Neuronal stem cell (in vitro differentiated cells): ENCODE measurements at regions not wholly inside any gene's neighbourhood (a gene's known extent, or its start where the extent isn't known, plus 50 kb on each side); places are given as distances from the start of the nearest gene placed in this dataset.

Source experiments
- DNase-seq: peaks from one replicate; pipeline ENCODE4 v3.0.0-alpha.2; 2013; ENCODE audit warnings: low spot score
- H2AFZ ChIP-seq: one replicate; pipeline ENCODE4 v1.6.1; 2013; ENCODE audit warnings: mild to moderate bottlenecking, low read length, inconsistent platforms
- H2AK5ac ChIP-seq: 2 replicates; pipeline ENCODE4 v1.6.1; 2013; ENCODE audit warnings: low read depth, mild to moderate bottlenecking, inconsistent platforms, low read length, moderate library complexity, mixed read lengths
- H2BK120ac ChIP-seq: 2 replicates; pipeline ENCODE4 v1.6.1; 2013; ENCODE audit warnings: low read depth, mild to moderate bottlenecking, inconsistent platforms, low read length, moderate library complexity, mixed read lengths
- H2BK12ac ChIP-seq: one replicate; pipeline ENCODE4 v1.6.1; 2013; ENCODE audit warnings: low read length, inconsistent platforms
- H2BK15ac ChIP-seq: 2 replicates; pipeline ENCODE4 v1.6.1; 2013; ENCODE audit warnings: mild to moderate bottlenecking, low read length, inconsistent platforms, mixed read lengths
- H2BK5ac ChIP-seq: one replicate; pipeline ENCODE4 v1.6.1; 2013; ENCODE audit warnings: inconsistent platforms, mild to moderate bottlenecking, low read length, moderate library complexity
- H3K14ac ChIP-seq: one replicate; pipeline ENCODE4 v1.6.1; 2013; ENCODE audit warnings: low read length, inconsistent platforms
- H3K18ac ChIP-seq: 2 replicates; pipeline ENCODE4 v1.6.1; 2013; ENCODE audit warnings: low read length, inconsistent platforms
- H3K23ac ChIP-seq: 2 replicates; pipeline ENCODE4 v1.6.1; 2013; ENCODE audit warnings: low read depth, mild to moderate bottlenecking, mixed read lengths, low read length, inconsistent platforms; ENCODE audit not compliant: poor library complexity
- H3K27ac ChIP-seq: replicated peaks from 3 replicates; pipeline ENCODE4 v1.5.1; 2013; ENCODE audit warnings: low read length, inconsistent platforms
- H3K27me3 ChIP-seq, 3 experiments: 2 replicates each; pipeline ENCODE4 v1.6.1; 2013; ENCODE audit warnings: low read length in 3 of 3, mild to moderate bottlenecking in 2 of 3, inconsistent platforms in 1 of 3, low read depth in 1 of 3, mixed read lengths in 1 of 3, moderate library complexity in 1 of 3; ENCODE audit not compliant: control insufficient read depth in 3 of 3, insufficient read depth in 3 of 3
- H3K36me3 ChIP-seq, 2 donors: replicated peaks in 1 of 2; 2 replicates each; pipeline ENCODE4 v1.6.1; 2013; ENCODE audit warnings: low read length in 2 of 2; ENCODE audit not compliant: control insufficient read depth in 2 of 2, insufficient read depth in 2 of 2
- H3K4ac ChIP-seq: 2 replicates; pipeline ENCODE4 v1.6.1; 2013; ENCODE audit warnings: inconsistent platforms, mild to moderate bottlenecking, low read length, moderate library complexity
- H3K4me1 ChIP-seq, 2 donors: 1 replicate in 1 of 2; 2 replicates in 1 of 2; pipeline ENCODE4 v1.6.1; 2013; ENCODE audit warnings: low read length in 2 of 2, low read depth in 1 of 2; ENCODE audit not compliant: control insufficient read depth in 2 of 2, insufficient read depth in 1 of 2
- H3K4me2 ChIP-seq: one replicate; pipeline ENCODE4 v1.6.1; 2013; ENCODE audit warnings: mild to moderate bottlenecking, low read length, inconsistent platforms; ENCODE audit not compliant: insufficient read depth, poor library complexity, severe bottlenecking
- H3K4me3 ChIP-seq, 2 donors: 2 replicates each; pipeline ENCODE4 v1.5.1; 2013; ENCODE audit warnings: low read length in 2 of 2, mild to moderate bottlenecking in 2 of 2, inconsistent platforms in 1 of 2, moderate library complexity in 1 of 2
- H3K79me1 ChIP-seq: one replicate; pipeline ENCODE4 v1.6.1; 2013; ENCODE audit warnings: low read depth, mild to moderate bottlenecking, inconsistent platforms, low read length, moderate library complexity
- H3K9ac ChIP-seq: one replicate; pipeline ENCODE4 v1.6.1; 2013; ENCODE audit warnings: mild to moderate bottlenecking, low read depth, low read length, inconsistent platforms; ENCODE audit not compliant: poor library complexity
- H3K9me3 ChIP-seq, 2 donors: replicated peaks in 1 of 2; 2 replicates each; pipeline versions ENCODE3 to v1.6.1; 2013; ENCODE audit warnings: low read length in 2 of 2, mild to moderate bottlenecking in 2 of 2, inconsistent platforms in 1 of 2, low read depth in 1 of 2, mixed read lengths in 1 of 2, moderate library complexity in 1 of 2; ENCODE audit not compliant: control insufficient read depth in 2 of 2, insufficient read depth in 1 of 2
- H4K8ac ChIP-seq: one replicate; pipeline ENCODE4 v1.6.1; 2013; ENCODE audit warnings: low read depth, mild to moderate bottlenecking, inconsistent platforms, low read length, moderate library complexity
- H4K91ac ChIP-seq: one replicate; pipeline ENCODE4 v1.6.1; 2013; ENCODE audit warnings: low read length, low read depth, mild to moderate bottlenecking, inconsistent platforms; ENCODE audit not compliant: poor library complexity
- WGBS, 2 donors: extraction: QIAGEN DNeasy Blood & Tissue Kit; methylation state at CpG; one replicate each; pipeline ENCODE4 v1.1.7; 2013; ENCODE audit warnings: missing lambda C conversion rate in 2 of 2, mixed read lengths in 1 of 2; ENCODE audit not compliant: insufficient read length in 2 of 2, insufficient replicate concordance in 1 of 2; ENCODE audit errors: extremely low coverage in 2 of 2; 5-methylcytosine and 5-hydroxymethylcytosine counted together

DNA sequence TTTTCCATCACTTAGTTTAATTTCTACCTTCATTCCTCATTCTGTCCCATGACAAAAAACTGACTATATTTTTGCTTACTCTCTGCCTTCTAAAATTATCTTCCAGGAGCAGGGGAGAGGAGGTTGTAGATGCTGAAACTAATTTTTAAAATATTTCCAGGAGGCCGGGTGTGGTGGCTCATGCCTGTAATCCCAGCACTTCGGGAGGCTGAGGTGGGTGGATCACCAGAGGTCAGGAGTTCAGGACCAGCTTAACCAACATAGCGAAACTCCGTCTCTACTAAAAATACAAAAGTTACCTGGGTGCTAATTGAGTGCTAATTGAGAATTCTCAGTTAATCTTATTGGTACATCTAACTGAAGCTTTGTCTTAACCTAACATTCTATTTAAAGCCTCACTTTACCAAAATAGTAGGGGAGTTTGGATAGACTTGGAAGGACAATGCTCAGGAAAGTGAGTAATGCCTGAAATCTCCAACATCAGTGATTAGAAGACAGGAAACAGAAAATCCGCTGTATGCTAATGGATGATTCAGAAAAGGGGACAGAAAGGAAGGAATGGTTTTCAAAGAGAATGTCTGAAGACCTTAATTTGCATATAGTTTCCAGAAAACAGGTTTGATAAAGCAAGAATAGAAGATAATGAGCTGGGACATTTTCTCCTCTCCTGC is 336.1 kb downstream of the GBE1 start:
- Histone ChIP-seq H2AK5ac (no peak overlapping the region), H4K8ac (no peak overlapping the region)
- WGBS, 2 donors = no CpG with 5 or more reads among the region's 5 CpGs

DNA sequence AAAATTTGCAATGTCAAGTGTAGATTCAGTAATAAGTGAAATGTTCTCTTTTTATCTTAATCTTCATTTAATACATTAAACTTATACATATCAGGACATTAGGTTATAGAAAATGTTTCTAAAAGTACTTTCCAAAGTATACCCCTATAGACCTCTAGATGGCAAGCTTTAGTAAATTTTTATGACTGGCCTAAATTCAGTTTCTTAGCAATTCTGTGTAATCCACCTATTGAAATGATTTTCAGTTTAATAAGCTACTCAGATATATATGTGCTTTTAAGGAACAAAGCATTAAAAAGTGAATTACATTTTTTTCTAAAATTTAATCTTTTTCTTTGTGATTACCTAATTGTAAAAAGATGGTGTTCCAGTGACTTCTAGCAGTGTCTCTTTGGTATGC is 342.2 kb downstream of the GBE1 start:
- Histone ChIP-seq H4K8ac (no peak overlapping the region), H4K91ac (no peak overlapping the region), H3K4me2 (no peak overlapping the region), H2BK120ac (no peak overlapping the region), H3K36me3 (no peaks in the 10 kb centered on the region), H3K27ac (no peak overlapping the region), H2AK5ac (no peak overlapping the region), H3K27me3 (no peaks in the 10 kb centered on the region), H3K9ac (no peak overlapping the region), H3K4me3 (no peak overlapping the region), H3K79me1 (no peaks in the 10 kb centered on the region), H3K18ac (no peak overlapping the region), H2BK15ac (no peak overlapping the region), H3K23ac (no peak overlapping the region), H3K4me1 (no peaks in the 10 kb centered on the region), H2BK12ac (no peak overlapping the region), H3K9me3 (no peaks in the 10 kb centered on the region), H3K14ac (no peak overlapping the region), H2AFZ (no peak overlapping the region), H2BK5ac (no peak overlapping the region), H3K4ac (no peak overlapping the region)
- no peak for DNase-seq

More for the DNA sequence above, 336.1 kb downstream of the GBE1 start:
- Histone ChIP-seq H3K4me2 (no peak overlapping the region), H2BK5ac (no peak overlapping the region), H2BK15ac (no peak overlapping the region), H4K91ac (no peak overlapping the region), H3K27ac (no peak overlapping the region), H3K4ac (no peak overlapping the region), H3K79me1 (no peaks in the 10 kb centered on the region), H3K4me1 (no peaks in the 10 kb centered on the region), H3K27me3 (no peaks in the 10 kb centered on the region), H2AFZ (no peak overlapping the region), H3K9me3 (no peaks in the 10 kb centered on the region), H3K18ac (no peak overlapping the region), H3K14ac (no peak overlapping the region), H3K9ac (no peak overlapping the region), H3K36me3 (no peaks in the 10 kb centered on the region), H2BK120ac (no peak overlapping the region), H3K4me3 (no peak overlapping the region), H2BK12ac (no peak overlapping the region), H3K23ac (no peak overlapping the region)
- DNase-seq = no peak

DNA sequence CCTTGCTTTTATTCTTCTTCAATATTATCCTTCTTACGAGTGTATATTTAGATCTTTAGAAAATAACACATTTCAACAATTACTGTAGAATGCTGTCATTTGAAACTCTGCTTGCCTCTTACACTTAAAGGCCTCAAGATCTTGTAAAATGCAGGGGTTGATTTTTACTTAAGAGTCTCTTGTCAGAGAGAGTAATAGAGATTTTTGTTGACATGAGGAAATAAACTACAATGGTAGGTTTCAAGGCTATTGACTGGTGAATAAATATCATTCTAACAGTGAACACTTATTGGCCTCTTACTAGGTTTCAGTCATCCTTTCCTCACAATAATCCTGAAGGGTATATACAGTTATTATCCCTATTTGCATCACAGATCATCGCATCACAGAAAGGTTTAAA is 344.6 kb downstream of the GBE1 start:
- Histone ChIP-seq H3K4me2 (no peak overlapping the region), H3K79me1 (no peaks in the 10 kb centered on the region)

GRCh38 chr3:81406318-81406717 is 355.1 kb downstream of the GBE1 start:
- no peak overlapping the region for H3K27ac ChIP-seq
- H3K18ac ChIP-seq = no peak overlapping the region
- no peak overlapping the region for H3K23ac ChIP-seq
- no peak overlapping the region for H2BK5ac ChIP-seq
- no peaks in the 10 kb centered on the region for H3K27me3 ChIP-seq
- no peaks in the 10 kb centered on the region for H3K79me1 ChIP-seq
- no CpG with 5 or more reads among the region's 1 CpG for WGBS, 2 donors
- no peak for DNase-seq
- no peak overlapping the region for H3K4ac ChIP-seq
- no peak overlapping the region for H4K91ac ChIP-seq
- H3K36me3 ChIP-seq = no peaks in the 10 kb centered on the region
- H3K4me2 ChIP-seq = no peak overlapping the region
- H2BK12ac ChIP-seq = no peak overlapping the region
- no peak overlapping the region for H2AK5ac ChIP-seq
- H2BK15ac ChIP-seq = no peak overlapping the region
- H4K8ac ChIP-seq = no peak overlapping the region
- no peak overlapping the region for H2BK120ac ChIP-seq
- no peak overlapping the region for H3K14ac ChIP-seq
- no peaks in the 10 kb centered on the region for H3K9me3 ChIP-seq
- no peak overlapping the region for H3K9ac ChIP-seq
- H2AFZ ChIP-seq = peak overlapping the region; percentile 77
- H3K4me3 ChIP-seq = no peak overlapping the region
- H3K4me1 ChIP-seq = no peaks in the 10 kb centered on the region

More for the DNA sequence above, 344.6 kb downstream of the GBE1 start:
- H2BK12ac ChIP-seq = no peak overlapping the region
- H3K23ac ChIP-seq = no peak overlapping the region
- no peak overlapping the region for H2AFZ ChIP-seq
- H3K9ac ChIP-seq = no peak overlapping the region
- no peaks in the 10 kb centered on the region for H3K4me1 ChIP-seq
- no peak overlapping the region for H3K27ac ChIP-seq
- H3K18ac ChIP-seq = no peak overlapping the region
- H2BK5ac ChIP-seq = no peak overlapping the region
- H2AK5ac ChIP-seq = no peak overlapping the region
- no peak overlapping the region for H2BK15ac ChIP-seq
- no peaks in the 10 kb centered on the region for H3K27me3 ChIP-seq
- no peaks in the 10 kb centered on the region for H3K9me3 ChIP-seq
- no peak overlapping the region for H3K4me3 ChIP-seq
- H4K91ac ChIP-seq = no peak overlapping the region
- no CpG with 5 or more reads among the region's 2 CpGs for WGBS, 2 donors
- H2BK120ac ChIP-seq = no peak overlapping the region
- no peak for DNase-seq
- H4K8ac ChIP-seq = no peak overlapping the region
- H3K36me3 ChIP-seq = no peaks in the 10 kb centered on the region
- H3K4ac ChIP-seq = no peak overlapping the region
- H3K14ac ChIP-seq = no peak overlapping the region
